Adipocyte (in vitro differentiated cells): ENCODE measurements at regions not wholly inside any gene's neighbourhood (a gene's known extent, or its start where the extent isn't known, plus 50 kb on each side); places are given as distances from the start of the nearest gene placed in this dataset.
"Not testable (repeated sequence)": the region's sequence is repeated elsewhere in the genome, so short reads cannot be mapped to it uniquely, and the experiment has no call there.

Experiments used
- DNase-seq: peaks from one replicate; pipeline ENCODE4 v3.0.0-alpha.2; 2015; ENCODE audit warnings: low read depth
- H3K27me3 ChIP-seq: replicated peaks from 2 replicates; pipeline ENCODE4 v1.7.0; 2013; ENCODE audit warnings: mild to moderate bottlenecking, low read length, moderate library complexity; ENCODE audit not compliant: control insufficient read depth, insufficient read depth
- H3K36me3 ChIP-seq: 2 replicates; pipeline ENCODE4 v1.7.0; 2013; ENCODE audit warnings: low read length, mild to moderate bottlenecking, moderate library complexity; ENCODE audit not compliant: control insufficient read depth, insufficient read depth, severe bottlenecking
- H3K4me1 ChIP-seq: 2 replicates; pipeline ENCODE4 v1.7.0; 2013; ENCODE audit warnings: mild to moderate bottlenecking, low read length, moderate library complexity; ENCODE audit not compliant: control insufficient read depth, insufficient read depth
- H3K4me3 ChIP-seq: 2 replicates; pipeline ENCODE4 v1.7.0; 2013; ENCODE audit warnings: mild to moderate bottlenecking, low read length, moderate library complexity
- H3K9ac ChIP-seq: 2 replicates; pipeline ENCODE4 v1.7.0; 2013; ENCODE audit warnings: mild to moderate bottlenecking, low read length, moderate library complexity
- H3K9me3 ChIP-seq: 2 replicates; pipeline ENCODE4 v1.7.0; 2013; ENCODE audit warnings: mild to moderate bottlenecking, low read length, moderate library complexity; ENCODE audit not compliant: control insufficient read depth

DNA sequence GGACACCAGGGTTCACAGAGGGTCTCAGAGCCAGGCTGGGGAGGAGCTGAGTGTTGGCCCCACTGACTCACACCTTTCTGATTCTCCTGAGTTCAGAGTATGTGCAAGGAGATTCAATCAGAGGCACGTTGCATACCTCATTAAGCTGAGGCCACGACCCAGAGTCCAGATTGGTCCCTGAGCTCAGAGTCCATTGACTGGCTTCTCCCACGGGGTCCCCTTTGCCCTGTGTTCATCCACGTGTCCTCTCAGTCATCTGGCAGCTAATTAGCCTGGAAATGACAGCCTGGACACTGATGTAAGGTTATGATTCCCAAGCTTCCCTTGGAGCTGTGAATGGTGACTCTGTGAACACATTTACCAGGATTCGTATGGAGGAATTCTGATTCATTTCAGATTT, 267.2 kb downstream of the SH3BP4 start:
- Histone ChIP-seq H3K36me3 (no peaks in the 10 kb centered on the region), H3K27me3 (no peaks in the 10 kb centered on the region), H3K4me3 (no peak overlapping the region), H3K4me1 (peaks cover 20% of the 10 kb centered on the region), H3K9ac (no peak overlapping the region), H3K9me3 (peaks cover 5% of the 10 kb centered on the region)
- DNase-seq = no peak

DNA sequence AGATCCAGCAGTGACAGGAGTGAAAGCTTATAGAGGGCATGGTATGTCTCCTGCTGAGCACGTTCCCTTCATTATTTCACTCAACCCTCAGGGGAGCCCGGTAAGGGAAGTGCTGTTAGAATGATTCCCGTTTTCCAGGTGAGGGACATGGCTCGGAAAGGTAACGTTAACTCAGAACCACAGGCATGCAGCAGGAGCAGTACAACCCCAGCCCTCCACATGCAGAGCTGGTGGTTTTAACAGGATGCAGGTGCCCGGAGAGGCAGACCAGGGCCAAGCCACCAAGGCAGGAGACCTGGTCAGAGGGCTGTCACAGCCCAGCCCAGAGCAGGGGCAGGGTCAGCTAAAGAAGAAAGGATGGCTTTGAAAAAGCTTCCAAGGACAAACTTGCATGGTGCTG, 268.5 kb downstream of the SH3BP4 start:
- no peak for DNase-seq
- no peaks in the 10 kb centered on the region for H3K27me3 ChIP-seq
- no peak overlapping the region for H3K9ac ChIP-seq
- H3K4me3 ChIP-seq = no peak overlapping the region
- H3K36me3 ChIP-seq = no peaks in the 10 kb centered on the region
- H3K4me1 ChIP-seq = peaks cover 20% of the 10 kb centered on the region
- H3K9me3 ChIP-seq = peaks cover 9% of the 10 kb centered on the region

DNA sequence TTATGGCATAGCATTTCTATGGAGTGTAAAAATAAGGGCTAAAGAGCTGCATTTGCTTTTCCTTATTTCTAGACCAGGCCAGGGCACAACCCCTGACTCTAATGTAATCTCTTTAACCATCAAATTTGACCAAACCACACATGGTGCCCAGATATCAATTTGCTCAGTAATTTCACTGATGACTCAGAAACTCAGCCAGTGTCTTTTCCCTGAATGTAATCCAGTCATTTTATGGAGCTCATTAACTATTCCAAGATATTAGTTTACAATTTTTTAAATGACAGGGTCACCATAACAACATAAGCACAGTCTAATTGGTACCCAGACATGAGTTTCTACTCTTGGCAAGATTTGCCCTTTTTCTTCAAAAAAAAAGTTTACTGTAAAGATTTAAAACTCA, 270.8 kb upstream of the AGAP1 start:
- peaks cover 8% of the 10 kb centered on the region for H3K27me3 ChIP-seq
- H3K36me3 ChIP-seq = no peaks in the 10 kb centered on the region
- H3K4me1 ChIP-seq = peaks cover 8% of the 10 kb centered on the region
- no peak overlapping the region for H3K9ac ChIP-seq
- peaks cover 9% of the 10 kb centered on the region for H3K9me3 ChIP-seq
- no peak overlapping the region for H3K4me3 ChIP-seq
- DNase-seq = no peak

DNA sequence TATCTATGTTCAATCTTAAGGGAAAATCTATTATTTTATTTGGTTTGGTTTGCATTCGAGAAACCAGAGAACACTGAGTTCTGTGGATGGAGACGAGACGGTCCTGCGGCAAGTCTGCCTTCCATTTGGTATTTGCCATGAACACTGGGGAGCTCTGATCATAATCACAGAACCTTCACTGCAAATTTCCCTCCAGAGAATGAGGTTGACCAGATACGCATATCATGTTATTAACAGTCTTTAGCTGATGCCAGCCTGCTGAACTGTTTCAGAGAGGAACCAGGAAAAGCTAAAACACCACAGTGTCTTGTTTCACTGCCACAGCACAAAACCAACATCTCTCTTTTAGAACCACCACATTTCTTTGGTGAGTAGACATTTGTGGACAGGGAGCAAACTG, 269.4 kb upstream of the AGAP1 start:
- H3K4me3 ChIP-seq = no peak overlapping the region
- DNase-seq = no peak
- no peaks in the 10 kb centered on the region for H3K4me1 ChIP-seq
- no peaks in the 10 kb centered on the region for H3K36me3 ChIP-seq
- peaks cover 9% of the 10 kb centered on the region for H3K9me3 ChIP-seq
- no peak overlapping the region for H3K9ac ChIP-seq
- peaks cover 8% of the 10 kb centered on the region for H3K27me3 ChIP-seq

DNA sequence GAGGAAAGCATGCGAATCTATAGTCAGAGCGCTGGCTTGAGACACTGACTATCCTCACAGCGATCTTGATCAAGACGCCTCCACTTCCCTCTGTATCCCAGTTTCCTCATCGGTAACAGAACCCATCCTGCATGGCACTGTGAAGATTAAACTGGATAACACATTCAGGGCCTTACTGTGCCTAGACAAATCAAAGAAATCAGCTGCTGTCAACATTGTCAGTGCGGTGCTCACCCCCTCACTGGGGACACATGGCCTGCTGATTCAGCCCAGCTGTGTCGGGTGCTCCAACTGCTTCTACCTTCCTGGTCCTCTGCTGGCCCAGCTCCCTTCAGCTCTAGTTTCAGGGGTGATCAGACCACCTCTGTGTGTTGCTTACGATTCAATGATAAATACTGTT, 268.6 kb upstream of the AGAP1 start:
- peaks cover 8% of the 10 kb centered on the region for H3K27me3 ChIP-seq
- H3K9ac ChIP-seq = no peak overlapping the region
- DNase-seq = no peak
- no peaks in the 10 kb centered on the region for H3K36me3 ChIP-seq
- H3K4me1 ChIP-seq = peaks cover 2% of the 10 kb centered on the region
- no peak overlapping the region for H3K4me3 ChIP-seq
- peaks cover 9% of the 10 kb centered on the region for H3K9me3 ChIP-seq

DNA sequence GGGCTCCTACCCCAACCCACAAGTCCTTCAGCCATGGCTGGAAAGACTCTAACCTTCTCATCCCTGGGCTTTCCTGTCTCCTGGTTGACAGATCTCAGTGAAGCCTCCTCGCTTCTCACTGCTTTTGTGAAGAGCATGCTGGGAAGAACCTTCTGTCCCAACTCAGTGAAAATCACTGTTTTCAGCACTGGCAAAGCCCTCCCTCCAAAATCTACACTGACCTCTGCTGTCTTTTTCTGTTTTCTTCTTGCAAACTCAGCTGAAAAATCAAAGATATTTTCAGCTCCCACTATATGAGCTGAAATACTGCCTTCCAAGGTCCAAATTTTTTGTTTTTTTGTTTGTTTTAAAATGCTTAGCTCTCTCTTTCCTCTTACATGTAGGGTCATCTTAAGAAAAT, 266.3 kb upstream of the AGAP1 start:
- Histone ChIP-seq H3K9me3 (peaks cover 9% of the 10 kb centered on the region), H3K36me3 (no peaks in the 10 kb centered on the region), H3K4me3 (no peak overlapping the region), H3K27me3 (peaks cover 8% of the 10 kb centered on the region), H3K9ac (no peak overlapping the region), H3K4me1 (peaks cover 25% of the 10 kb centered on the region)
- no peak for DNase-seq

DNA sequence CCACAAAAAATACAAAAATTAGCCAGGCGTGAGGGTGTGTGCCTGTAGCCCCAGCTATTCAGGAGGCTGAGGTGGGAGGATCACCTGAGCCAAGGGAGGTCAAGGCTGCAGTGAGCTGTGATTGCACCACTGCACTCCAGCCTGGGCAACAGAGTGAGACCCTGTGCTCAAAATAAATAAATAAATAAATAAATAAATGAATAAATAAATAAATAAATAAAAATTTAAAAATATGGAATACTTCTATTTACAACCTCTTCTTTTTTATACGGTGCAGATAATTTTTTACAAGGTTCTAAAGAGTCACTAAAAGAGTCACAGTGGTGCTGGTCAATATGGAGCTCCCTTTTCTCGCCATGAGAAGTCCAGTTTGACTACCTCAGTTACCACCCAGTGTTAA, 265.4 kb upstream of the AGAP1 start:
- H3K36me3 ChIP-seq, H3K4me3 ChIP-seq, H3K9ac ChIP-seq, H3K27me3 ChIP-seq, H3K9me3 ChIP-seq, DNase-seq: not testable (repeated sequence)
- H3K4me1 ChIP-seq = peaks cover 25% of the 10 kb centered on the region

DNA sequence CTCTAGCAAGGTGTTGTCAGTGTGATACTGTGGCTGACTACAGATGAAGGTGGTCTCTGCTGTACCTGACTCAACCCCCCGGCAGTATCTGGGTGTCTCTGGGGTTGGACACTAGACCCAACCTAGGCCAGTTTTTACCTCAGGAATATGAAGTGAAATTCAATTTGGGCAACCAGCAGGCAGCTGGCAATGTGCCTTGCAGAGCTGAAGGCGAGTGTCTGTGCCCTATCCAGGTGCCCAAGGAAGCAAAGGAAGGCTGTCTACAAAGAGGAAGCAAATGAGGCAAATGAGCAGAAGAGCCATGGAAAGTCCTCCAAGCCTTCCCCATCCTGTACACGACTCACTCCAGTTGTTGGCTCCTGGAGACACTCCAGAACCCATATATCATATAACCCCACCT, 264.6 kb upstream of the AGAP1 start:
- peaks cover 3% of the 10 kb centered on the region for H3K9me3 ChIP-seq
- no peak overlapping the region for H3K9ac ChIP-seq
- H3K4me3 ChIP-seq = no peak overlapping the region
- H3K36me3 ChIP-seq = no peaks in the 10 kb centered on the region
- no peak for DNase-seq
- peaks cover 8% of the 10 kb centered on the region for H3K27me3 ChIP-seq
- peaks cover 29% of the 10 kb centered on the region for H3K4me1 ChIP-seq

DNA sequence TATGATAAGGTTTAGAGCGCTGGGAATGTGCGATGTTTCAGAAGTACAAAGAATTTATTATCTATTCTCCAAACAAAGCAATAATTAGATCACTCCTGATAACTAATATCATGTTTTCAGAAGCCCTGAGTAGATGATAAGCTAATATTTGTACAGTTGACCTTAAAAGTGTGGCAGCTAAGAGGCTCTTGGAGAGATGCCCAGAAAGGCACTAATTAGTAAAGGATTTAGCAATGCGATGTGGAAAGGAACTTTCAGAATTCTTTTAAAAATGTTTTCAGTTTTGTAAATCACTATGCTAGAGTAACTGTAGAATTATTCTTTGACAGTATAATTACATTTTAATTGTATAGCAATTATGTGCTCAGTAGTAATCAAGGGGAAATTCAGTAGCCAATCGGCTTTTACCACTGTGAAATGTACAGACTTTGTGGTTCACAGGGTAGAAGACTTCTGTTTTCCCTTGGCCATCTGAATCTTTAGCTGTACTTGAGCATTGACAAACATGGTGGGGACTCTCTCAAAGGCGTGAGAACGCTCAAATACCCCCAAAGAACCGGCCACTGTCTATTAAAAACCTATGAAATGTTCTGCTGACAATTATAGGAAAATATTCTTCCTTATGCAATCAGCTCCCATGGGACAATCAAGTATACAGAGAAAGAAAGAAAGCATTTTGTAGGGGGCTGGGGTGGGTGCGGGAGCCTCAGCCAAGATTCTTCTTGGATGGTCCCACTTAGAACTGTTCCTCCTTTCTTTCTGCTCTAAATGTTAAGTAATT, 262.8 kb upstream of the AGAP1 start:
- peak overlapping the region; percentile 69 for H3K4me3 ChIP-seq
- H3K27me3 ChIP-seq = peaks cover 7% of the 10 kb centered on the region
- H3K4me1 ChIP-seq = peaks cover 41% of the 10 kb centered on the region
- H3K36me3 ChIP-seq = no peaks in the 10 kb centered on the region
- H3K9me3 ChIP-seq = no peaks in the 10 kb centered on the region
- peak; percentile 54 for DNase-seq
- peak overlapping the region; percentile 60 for H3K9ac ChIP-seq

DNA sequence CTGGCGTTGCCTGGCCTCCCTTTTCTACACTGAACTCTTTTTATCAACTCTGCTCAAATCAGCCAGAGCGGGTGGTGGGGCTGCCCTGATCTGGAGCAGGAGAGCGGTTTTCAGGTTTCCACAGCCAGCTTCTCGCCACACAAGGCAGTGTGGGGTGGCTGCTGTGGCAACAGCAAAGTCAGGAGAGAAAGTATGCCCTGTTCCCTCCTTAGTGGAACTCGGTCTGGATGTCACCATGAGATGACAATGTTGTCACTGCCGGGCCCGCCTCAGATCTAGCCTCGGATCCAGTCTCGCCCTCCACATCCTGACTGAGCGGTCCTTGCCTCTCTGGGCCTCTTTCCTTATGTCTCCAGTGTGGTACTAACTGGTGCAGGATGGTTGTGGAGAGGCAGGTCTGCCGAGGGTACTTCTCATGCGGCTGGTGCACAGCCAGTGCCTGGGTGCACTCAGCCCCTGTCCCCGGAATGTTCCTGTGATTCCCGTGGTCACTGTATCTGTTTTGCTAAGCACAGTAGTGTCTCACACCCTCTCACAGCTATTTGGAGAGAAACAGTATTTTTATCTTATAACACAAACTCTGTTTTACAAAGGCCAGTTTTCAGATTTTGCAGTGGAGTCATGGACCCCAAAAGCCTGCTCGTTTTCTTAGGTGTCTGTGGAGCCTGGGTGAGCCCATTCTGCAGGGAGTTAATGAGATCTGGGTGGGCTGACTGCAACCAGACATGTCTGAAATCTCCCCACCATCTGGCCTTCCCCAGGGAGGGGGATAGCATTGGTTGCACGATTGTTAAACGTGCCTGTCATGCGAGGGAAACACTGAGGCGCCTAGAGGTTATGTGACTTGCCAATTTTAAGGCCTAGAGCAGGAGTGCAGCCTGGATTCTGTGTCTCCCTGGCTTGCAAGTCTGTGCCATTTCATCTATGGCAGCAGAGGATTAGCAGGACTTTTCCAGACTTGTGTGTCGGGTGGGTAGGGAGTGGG, 261.1 kb upstream of the AGAP1 start:
- no peak overlapping the region for H3K4me3 ChIP-seq
- no peak overlapping the region for H3K9ac ChIP-seq
- peaks cover 41% of the 10 kb centered on the region for H3K4me1 ChIP-seq
- H3K27me3 ChIP-seq = no peaks in the 10 kb centered on the region
- no peaks in the 10 kb centered on the region for H3K9me3 ChIP-seq
- no peak for DNase-seq
- H3K36me3 ChIP-seq = no peaks in the 10 kb centered on the region

DNA sequence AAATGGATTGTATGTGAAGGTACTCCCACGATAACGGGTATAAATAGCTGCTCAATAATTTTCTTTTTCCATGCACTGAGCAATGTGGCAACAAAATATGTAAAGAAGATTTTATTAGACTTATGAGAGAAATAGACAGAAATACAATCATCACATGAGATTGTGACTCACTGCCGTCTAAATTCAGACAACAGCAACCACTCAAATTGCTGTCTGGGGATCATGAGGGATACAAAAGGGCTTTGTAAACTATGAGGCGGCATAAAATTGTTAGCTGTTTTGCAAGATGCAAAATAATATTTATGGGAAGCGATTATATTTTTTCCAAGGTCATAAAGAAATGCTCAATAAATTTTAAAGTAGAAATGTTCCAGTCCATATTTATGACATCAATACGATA, 259.1 kb upstream of the AGAP1 start:
- no peak for DNase-seq
- H3K9me3 ChIP-seq = no peaks in the 10 kb centered on the region
- H3K4me3 ChIP-seq = no peak overlapping the region
- no peak overlapping the region for H3K9ac ChIP-seq
- H3K36me3 ChIP-seq = no peaks in the 10 kb centered on the region
- no peaks in the 10 kb centered on the region for H3K27me3 ChIP-seq
- peaks cover 54% of the 10 kb centered on the region for H3K4me1 ChIP-seq
